Fibroblast of lung (primary cell): ENCODE measurements at regions not wholly inside any gene's neighbourhood (a gene's known extent, or its start where the extent isn't known, plus 50 kb on each side); places are given as distances from the start of the nearest gene placed in this dataset.

Experiments
- DNase-seq, 2 donors: peaks; one replicate each; pipeline versions ENCODE4 v3.0.0 to v3.0.0-alpha.2; 2010; ENCODE audit warnings: low read depth in 2 of 2
- H2AFZ ChIP-seq: 2 replicates; pipeline ENCODE4 v1.5.1; 2012; ENCODE audit warnings: low read length, control low read depth, inconsistent platforms
- H3K27ac ChIP-seq: 2 replicates; pipeline ENCODE4 v1.5.1; 2011; ENCODE audit warnings: low read length, control low read depth; ENCODE audit not compliant: insufficient read depth
- H3K27me3 ChIP-seq: 2 replicates; pipeline ENCODE4 v1.5.1; 2011; ENCODE audit warnings: mild to moderate bottlenecking, low read length; ENCODE audit not compliant: control insufficient read depth, insufficient read depth
- H3K36me3 ChIP-seq: 2 replicates; pipeline ENCODE4 v1.5.1; 2011; ENCODE audit warnings: low read length; ENCODE audit not compliant: control insufficient read depth, insufficient read depth
- H3K4me1 ChIP-seq: 2 replicates; pipeline ENCODE4 v1.5.1; 2011; ENCODE audit warnings: low read length; ENCODE audit not compliant: control insufficient read depth, insufficient read depth; ENCODE audit errors: extremely low read depth
- H3K4me2 ChIP-seq: 2 replicates; pipeline ENCODE4 v1.5.1; 2011; ENCODE audit warnings: low read length, control low read depth; ENCODE audit not compliant: insufficient read depth; ENCODE audit errors: extremely low read depth
- H3K4me3 ChIP-seq, 4 experiments: fragments of 200-600 bp in 1 of 4; sonication (generic) in 1 of 4; replicated peaks in 1 of 4; 2 replicates each; pipeline ENCODE4 v1.5.1; 2011 to 2016; ENCODE audit warnings: low read length in 4 of 4, low read depth in 3 of 4, mild to moderate bottlenecking in 3 of 4, control low read depth in 2 of 4, inconsistent platforms in 1 of 4, mixed read lengths in 1 of 4; ENCODE audit not compliant: insufficient read depth in 1 of 4; ENCODE audit errors: control extremely low read depth in 1 of 4
- H3K79me2 ChIP-seq: 2 replicates; pipeline ENCODE4 v1.5.1; 2012; ENCODE audit warnings: mild to moderate bottlenecking, low read length, inconsistent platforms; ENCODE audit not compliant: control insufficient read depth, insufficient read depth
- H3K9ac ChIP-seq: 2 replicates; pipeline ENCODE4 v1.5.1; 2011; ENCODE audit warnings: mild to moderate bottlenecking, low read length, control low read depth; ENCODE audit not compliant: insufficient read depth
- H3K9me3 ChIP-seq: 2 replicates; pipeline ENCODE4 v1.5.1; 2012; ENCODE audit warnings: low read depth, low read length; ENCODE audit not compliant: control insufficient read depth, insufficient read depth
- H4K20me1 ChIP-seq: 2 replicates; pipeline ENCODE4 v1.5.1; 2011; ENCODE audit warnings: low read length; ENCODE audit not compliant: control insufficient read depth, insufficient read depth; ENCODE audit errors: extremely low read depth
- CTCF ChIP-seq, 2 donors: IDR thresholded peaks in 1 of 2; conservative IDR thresholded peaks in 1 of 2; 1 replicate in 1 of 2; 2 replicates in 1 of 2; pipeline ENCODE4 v1.5.1; 2011 to 2012; ENCODE audit warnings: low read length in 2 of 2, control low read depth in 1 of 2, inconsistent platforms in 1 of 2, low read depth in 1 of 2, mild to moderate bottlenecking in 1 of 2
- EZH2 ChIP-seq: IDR thresholded peaks from 2 replicates; pipeline ENCODE4 v1.5.1; 2012; ENCODE audit warnings: low read length, control low read depth, mild to moderate bottlenecking; ENCODE audit errors: missing control alignments

GRCh38 chrX:131970347-131970746 lies 52.8 kb upstream of the STK26 start:
- Histone ChIP-seq H3K4me1 (no peaks in the 10 kb centered on the region), H2AFZ (no peak overlapping the region), H3K27me3 (no peaks in the 10 kb centered on the region), H3K9ac (no peak overlapping the region), H3K27ac (no peak overlapping the region), H3K79me2 (no peaks in the 10 kb centered on the region), H3K36me3 (no peaks in the 10 kb centered on the region), H3K4me3 (no peak overlapping the region), H3K9me3 (no peaks in the 10 kb centered on the region), H3K4me2 (no peak overlapping the region), H4K20me1 (no peaks in the 10 kb centered on the region)
- no peak for DNase-seq
- TF ChIP-seq CTCF (conservative IDR thresholded peaks at IDR 0.05 in 1 of 2, IDR thresholded peaks at IDR 0.05 in 1 of 2; ENCODE audit: low read depth in 1 of 2, low read length in 2 of 2) (no peak), EZH2 (no peak)
